ENCODE measurements at regions not wholly inside any gene's neighbourhood (a gene's known extent, or its start where the extent isn't known, plus 50 kb on each side); places are given as distances from the start of the nearest gene placed in this dataset.

GRCh38 chr1:38221006-38221649 is 174.5 kb upstream of the POU3F1 start:
- no peak for TF ChIP-seq POLR2AphosphoS5 (IDR thresholded peaks at IDR 0.05; ENCODE audit: low read depth)
- TF ChIP-seq REST (IDR thresholded peaks at IDR 0.05; ENCODE audit: insufficient replicate concordance, low read depth): no peak
- TF ChIP-seq SPI1 (IDR thresholded peaks at IDR 0.05; ENCODE audit: borderline replicate concordance, low read depth): no peak
- no peak for TF ChIP-seq GABPA (IDR thresholded peaks at IDR 0.05; ENCODE audit: low read depth)
- TF ChIP-seq CTCF (IDR thresholded peaks at IDR 0.05; ENCODE audit: insufficient read depth, low read length): no peak
- no peak overlapping the region for H3K4me3 ChIP-seq (replicated peaks; ENCODE audit: insufficient read depth, low read length)
- H3K27me3 ChIP-seq (ENCODE audit: insufficient read depth, poor library complexity, severe bottlenecking): peaks cover 5% of the 10 kb centered on the region
- no peak for DNase-seq (ENCODE audit: low read depth in 1 of 2, low spot score in 1 of 2)
- no peak overlapping the region for H3K27ac ChIP-seq (replicated peaks)

- no peak for TF ChIP-seq CTCF (IDR thresholded peaks at IDR 0.05; ENCODE audit: insufficient read depth, low read length)
- TF ChIP-seq SPI1 (IDR thresholded peaks at IDR 0.05; ENCODE audit: borderline replicate concordance, low read depth): no peak
- no peak for TF ChIP-seq GABPA (IDR thresholded peaks at IDR 0.05; ENCODE audit: low read depth)
- TF ChIP-seq REST (IDR thresholded peaks at IDR 0.05; ENCODE audit: insufficient replicate concordance, low read depth): no peak
- TF ChIP-seq POLR2AphosphoS5 (IDR thresholded peaks at IDR 0.05; ENCODE audit: low read depth): no peak
- DNase-seq (ENCODE audit: low read depth in 1 of 2, low spot score in 1 of 2): no peak
- H3K27ac ChIP-seq (replicated peaks): no peak overlapping the region
- H3K27me3 ChIP-seq (ENCODE audit: insufficient read depth, poor library complexity, severe bottlenecking): peaks cover 16% of the 10 kb centered on the region
- no peak overlapping the region for H3K4me3 ChIP-seq (replicated peaks; ENCODE audit: insufficient read depth, low read length)
Observed at GRCh38 chr1:38217316-38217715, 170.7 kb upstream of the POU3F1 start.

GRCh38 chr1:38213646-38214434 is 167.2 kb upstream of the POU3F1 start:
- Histone ChIP-seq H3K27ac (replicated peaks) (no peak overlapping the region), H3K4me3 (replicated peaks; ENCODE audit: insufficient read depth, low read length) (no peak overlapping the region), H3K27me3 (ENCODE audit: insufficient read depth, poor library complexity, severe bottlenecking) (peaks cover 13% of the 10 kb centered on the region)
- TF ChIP-seq POLR2AphosphoS5 (IDR thresholded peaks at IDR 0.05; ENCODE audit: low read depth): 0 out of 2 replicates have a peak, but pooled peaks have one; percentile 16
- no peak for TF ChIP-seq CTCF (IDR thresholded peaks at IDR 0.05; ENCODE audit: insufficient read depth, low read length)
- no peak for TF ChIP-seq REST (IDR thresholded peaks at IDR 0.05; ENCODE audit: insufficient replicate concordance, low read depth)
- DNase-seq (ENCODE audit: low read depth in 1 of 2, low spot score in 1 of 2): peak in 1 of 2 experiments; percentile 7

All from HL-60 (cell line).